ENCODE measurements at regions not wholly inside any gene's neighbourhood (a gene's known extent, or its start where the extent isn't known, plus 50 kb on each side); places are given as distances from the start of the nearest gene placed in this dataset.

- FAIRE-seq (peak; percentile 28), DNase-seq (ENCODE audit: low read depth, low spot score) (peak; percentile 9)
- no peaks in the 10 kb centered on the region for H3K9me3 ChIP-seq (replicated peaks; ENCODE audit: control insufficient read depth, insufficient read depth, low read length)
- no peak overlapping the region for H3K4me3 ChIP-seq (replicated peaks in 1 of 3; ENCODE audit: insufficient read depth in 1 of 3, low read depth in 1 of 3, low read length in 3 of 3)
- H3K27me3 ChIP-seq (ENCODE audit: control insufficient read depth in 2 of 2, insufficient read depth in 2 of 2, low read length in 2 of 2): no peaks in the 10 kb centered on the region
- H3K36me3 ChIP-seq (ENCODE audit: control insufficient read depth in 2 of 2, extremely low read depth in 1 of 2, insufficient read depth in 2 of 2, low read length in 2 of 2): no peaks in the 10 kb centered on the region
- H3K4me1 ChIP-seq (ENCODE audit: control insufficient read depth, extremely low read depth, insufficient read depth, low read length): peaks cover 5% of the 10 kb centered on the region
- no peaks in the 10 kb centered on the region for H3K9me1 ChIP-seq (replicated peaks; ENCODE audit: control insufficient read depth, extremely low read depth, insufficient read depth, low read length)
- dilution Hi-C loops (cut with MboI; ENCODE audit: extremely low pct_ligation_motif_present, low sequenced_read_pairs): no loop called here
- no peak overlapping the region for H2AFZ ChIP-seq (ENCODE audit: low read depth, low read length)
- no peak for TF ChIP-seq MAX (IDR thresholded peaks at IDR 0.05; ENCODE audit: insufficient read depth, insufficient read length)
- TF ChIP-seq EZH2 (IDR thresholded peaks at IDR 0.05; ENCODE audit: borderline replicate concordance, low read depth, low read length, severe bottlenecking): no peak
- no peak for TF ChIP-seq JUN (IDR thresholded peaks at IDR 0.05; ENCODE audit: borderline replicate concordance, insufficient read depth, insufficient read length, low read depth)
- no peak for TF ChIP-seq CTCF (IDR thresholded peaks at IDR 0.05; ENCODE audit: extremely low read depth in 1 of 2, insufficient read depth in 1 of 2, low read depth in 1 of 2, low read length in 2 of 2)
- TF ChIP-seq POLR2AphosphoS5 (IDR thresholded peaks at IDR 0.05; ENCODE audit: insufficient read depth, low read depth, low read length): no peak
- TF ChIP-seq FOS (IDR thresholded peaks at IDR 0.05; ENCODE audit: borderline replicate concordance, insufficient read depth, low read length): no peak
- no peak for TF ChIP-seq POLR2A (IDR thresholded peaks at IDR 0.05; ENCODE audit: low read depth, low read length)
- TF ChIP-seq GATA2 (IDR thresholded peaks at IDR 0.05; ENCODE audit: insufficient read depth, insufficient read length, low read depth, low read length): no peak
- no peak for TF ChIP-seq MYC (IDR thresholded peaks at IDR 0.05; ENCODE audit: low read depth, low read length)
- intact Hi-C loops (cut with micrococcal nuclease): no loop called here
- ChIA-PET CTCF (interaction anchor here (2.1 kb wide), 1 partner anchor 9 kb away, joined by 4 read pairs; no protein-coding TSS in a partner anchor), POLR2A (no interaction called here)
- H3K4me2 ChIP-seq (ENCODE audit: insufficient read depth, low read length): no peak overlapping the region
- H3K27ac ChIP-seq (ENCODE audit: insufficient read depth, low read depth, low read length): no peak overlapping the region
- no peaks in the 10 kb centered on the region for H4K20me1 ChIP-seq (replicated peaks; ENCODE audit: control insufficient read depth, extremely low read depth, insufficient read depth, low read length)
- no peaks in the 10 kb centered on the region for H3K79me2 ChIP-seq (ENCODE audit: control insufficient read depth, insufficient read depth, low read length)
- no peak overlapping the region for H3K9ac ChIP-seq (replicated peaks; ENCODE audit: extremely low read depth, insufficient read depth, low read length)
- BruUV-seq (replicated peaks): no TSS peak
These were observed 385.8 kb downstream of the EFNA5 start for GRCh38 chr5:107284822-107285525.

Measured in endothelial cell of umbilical vein (primary cell).